GM12873 (cell line): ENCODE measurements at regions not wholly inside any gene's neighbourhood (a gene's known extent, or its start where the extent isn't known, plus 50 kb on each side); places are given as distances from the start of the nearest gene placed in this dataset.

Experiments used
- CTCF ChIP-seq: IDR thresholded peaks from 2 replicates; pipeline ENCODE4 v1.5.1; 2012; ENCODE audit warnings: low read depth, mild to moderate bottlenecking, moderate library complexity, low read length, control low read depth; ENCODE audit not compliant: insufficient read depth; ENCODE audit errors: missing control alignments

- TF ChIP-seq CTCF: no peak
Observed at GRCh38 chr14:57069702-57070101, 199.0 kb downstream of the EXOC5 start.

GRCh38 chr14:57068511-57068910 is 200.2 kb downstream of the EXOC5 start:
- TF ChIP-seq CTCF: no peak

GRCh38 chr14:57066887-57067513 is 201.7 kb downstream of the EXOC5 start:
- peak; percentile 77 for TF ChIP-seq CTCF

- no peak for TF ChIP-seq CTCF
Observed at GRCh38 chr14:57066463-57066862, 202.2 kb downstream of the EXOC5 start.

- TF ChIP-seq CTCF: no peak
Observed at GRCh38 chr14:57061009-57061711, 207.5 kb downstream of the EXOC5 start.

- no peak for TF ChIP-seq CTCF
Observed at GRCh38 chr14:57060276-57060955, 208.3 kb downstream of the EXOC5 start.

- TF ChIP-seq CTCF: no peak
Observed at GRCh38 chr14:57058319-57058718, 210.4 kb downstream of the EXOC5 start.
